ENCODE measurements at regions not wholly inside any gene's neighbourhood (a gene's known extent, or its start where the extent isn't known, plus 50 kb on each side); places are given as distances from the start of the nearest gene placed in this dataset.

GRCh38 chr5:30475429-30475828 lies 718.1 kb upstream of the CDH6 start:
- TF ChIP-seq CTCF (IDR thresholded peaks at IDR 0.05) (no peak), POLR2A (IDR thresholded peaks at IDR 0.05) (no peak), POLR2AphosphoS5 (IDR thresholded peaks at IDR 0.05) (no peak)

All from prostate gland (tissue), 2 donors.